GM13977 (cell line): ENCODE measurements at regions not wholly inside any gene's neighbourhood (a gene's known extent, or its start where the extent isn't known, plus 50 kb on each side); places are given as distances from the start of the nearest gene placed in this dataset.

Experiments used
- DNase-seq: peaks from one replicate; pipeline ENCODE4 v3.0.0; 2012; ENCODE audit warnings: low spot score
- in situ Hi-C: fragments of 300-500 bp; cut with MboI; formaldehyde crosslinking; loops from one replicate; pipeline ENCODE4 v1.12.0; 2022; ENCODE audit warnings: low sequenced_read_pairs, low pct_unique_long_range_greater_than_20kb, mixed read lengths, inconsistent platforms; ENCODE audit not compliant: unreplicated experiment
- TF ChIP-seq, protein P1 (sequence below): IDR thresholded peaks from 2 replicates; pipeline ENCODE4 v1.5.1; 2012; ENCODE audit warnings: mild to moderate bottlenecking, control low read depth; ENCODE audit not compliant: insufficient read depth; ENCODE audit errors: extremely low read depth, missing control alignments

DNA sequence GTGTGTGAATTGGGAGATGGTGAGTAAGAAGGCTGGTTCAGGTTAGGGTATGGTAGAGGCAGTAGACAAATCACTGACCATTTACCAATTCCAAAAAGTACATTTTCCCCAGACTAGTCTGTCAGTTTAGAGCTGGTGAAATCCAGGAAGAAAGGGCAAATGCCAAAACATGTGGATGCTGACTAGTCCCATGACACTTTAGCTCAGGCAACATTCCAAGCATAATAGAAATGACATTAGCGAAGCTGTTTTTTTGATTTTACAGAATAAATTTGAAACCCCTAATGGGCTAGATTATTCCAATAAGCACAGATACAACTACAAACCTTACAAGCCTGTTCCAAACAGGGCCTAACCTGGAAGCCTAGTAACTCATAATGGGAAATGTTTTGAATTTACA is 884.2 kb downstream of the FLRT2 start:
- in situ Hi-C loops = no loop called here
- TF ChIP-seq, protein P1, sequence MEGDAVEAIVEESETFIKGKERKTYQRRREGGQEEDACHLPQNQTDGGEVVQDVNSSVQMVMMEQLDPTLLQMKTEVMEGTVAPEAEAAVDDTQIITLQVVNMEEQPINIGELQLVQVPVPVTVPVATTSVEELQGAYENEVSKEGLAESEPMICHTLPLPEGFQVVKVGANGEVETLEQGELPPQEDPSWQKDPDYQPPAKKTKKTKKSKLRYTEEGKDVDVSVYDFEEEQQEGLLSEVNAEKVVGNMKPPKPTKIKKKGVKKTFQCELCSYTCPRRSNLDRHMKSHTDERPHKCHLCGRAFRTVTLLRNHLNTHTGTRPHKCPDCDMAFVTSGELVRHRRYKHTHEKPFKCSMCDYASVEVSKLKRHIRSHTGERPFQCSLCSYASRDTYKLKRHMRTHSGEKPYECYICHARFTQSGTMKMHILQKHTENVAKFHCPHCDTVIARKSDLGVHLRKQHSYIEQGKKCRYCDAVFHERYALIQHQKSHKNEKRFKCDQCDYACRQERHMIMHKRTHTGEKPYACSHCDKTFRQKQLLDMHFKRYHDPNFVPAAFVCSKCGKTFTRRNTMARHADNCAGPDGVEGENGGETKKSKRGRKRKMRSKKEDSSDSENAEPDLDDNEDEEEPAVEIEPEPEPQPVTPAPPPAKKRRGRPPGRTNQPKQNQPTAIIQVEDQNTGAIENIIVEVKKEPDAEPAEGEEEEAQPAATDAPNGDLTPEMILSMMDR = no peak
- no peak for DNase-seq

DNA sequence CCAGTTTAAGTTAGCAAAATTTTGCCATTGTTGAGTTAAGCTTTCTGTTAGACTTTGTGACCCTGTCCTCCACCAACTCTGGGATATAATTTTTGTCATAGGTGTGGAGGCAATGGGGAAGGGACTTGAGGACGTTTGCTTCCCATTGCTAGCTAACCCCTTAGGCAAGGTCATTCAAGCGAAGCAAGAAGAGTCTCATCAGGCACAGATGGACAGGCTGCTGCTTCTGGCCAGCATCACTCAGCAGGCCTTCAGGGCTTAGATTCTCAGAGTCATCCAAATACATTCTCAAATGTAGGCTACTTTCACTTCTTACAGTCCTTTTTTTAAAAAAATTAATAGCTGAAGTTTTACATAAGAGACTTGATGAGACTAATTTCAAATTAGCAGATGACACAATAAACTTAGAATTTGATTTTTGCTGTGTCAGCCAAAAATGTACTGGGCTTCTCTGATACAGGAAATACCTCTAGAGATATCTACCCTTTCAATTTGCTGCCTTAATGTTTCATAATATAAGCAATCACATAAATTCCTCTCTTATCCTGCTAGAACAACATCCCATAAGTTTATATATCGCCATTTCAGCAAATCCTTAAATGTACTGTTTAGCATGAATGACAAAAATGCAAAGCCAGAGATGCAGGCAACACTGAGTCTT is 875.2 kb downstream of the FLRT2 start:
- in situ Hi-C loops = no loop called here
- DNase-seq = no peak
- TF ChIP-seq, protein P1 = no peak

DNA sequence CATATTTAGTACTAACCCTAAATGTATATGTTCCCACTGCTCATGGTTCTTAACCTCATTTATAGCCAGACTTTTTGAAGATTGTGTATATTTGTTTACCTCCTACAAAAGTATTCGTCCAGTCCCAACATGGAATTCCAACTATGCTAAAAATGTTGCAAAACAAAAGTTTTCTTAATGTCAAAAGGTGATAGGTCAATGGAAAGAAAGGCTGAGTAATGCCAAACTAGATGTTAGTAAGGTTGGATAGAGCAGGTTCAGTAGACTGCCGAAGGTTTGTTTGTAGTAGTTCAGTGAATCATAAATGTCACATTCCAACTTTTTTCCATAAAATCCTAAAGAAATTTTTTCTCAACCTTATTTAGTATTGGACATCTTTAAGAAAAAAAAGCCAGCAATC is 874.5 kb downstream of the FLRT2 start:
- TF ChIP-seq, protein P1 = no peak
- DNase-seq = no peak
- in situ Hi-C loops = no loop called here

DNA sequence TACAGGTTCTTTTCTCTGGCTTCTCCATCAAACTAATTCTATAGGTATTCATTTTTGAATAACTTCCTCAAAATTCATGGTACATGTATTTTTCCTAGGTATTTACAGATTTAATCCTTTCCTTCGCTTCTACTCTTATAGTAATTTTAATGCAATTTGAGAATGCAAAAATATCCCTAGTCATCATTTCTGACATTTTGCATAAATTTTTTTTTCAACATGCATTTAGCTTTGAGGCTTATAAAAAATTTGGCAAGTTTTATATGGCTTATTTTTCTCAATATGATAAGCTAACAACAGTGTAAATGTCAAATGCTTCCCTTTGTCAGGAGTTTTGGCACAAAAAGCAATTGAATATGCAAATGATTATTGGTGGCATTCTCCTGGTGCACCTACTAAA is 872.6 kb downstream of the FLRT2 start:
- no peak for DNase-seq
- TF ChIP-seq, protein P1 = no peak
- in situ Hi-C loops = no loop called here

DNA sequence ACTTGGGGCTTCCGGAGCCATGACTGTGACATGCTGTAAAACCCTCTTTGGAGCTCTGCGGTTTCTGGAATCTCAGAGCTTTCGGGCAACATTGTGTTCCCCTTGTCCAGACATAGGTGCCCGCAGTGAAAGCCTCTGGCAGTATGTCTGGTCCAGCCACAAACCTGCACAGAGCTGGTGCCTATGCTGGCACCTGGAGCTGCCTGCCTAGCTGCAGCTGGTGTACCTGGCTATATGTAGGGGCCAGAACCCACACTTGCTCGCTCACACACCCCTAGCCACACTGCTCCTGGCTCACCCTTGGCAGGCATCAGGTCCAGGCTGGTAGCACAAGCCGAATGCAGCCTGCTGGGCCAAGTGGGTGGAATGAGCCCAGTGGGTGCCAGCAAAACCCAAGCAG is 861.1 kb downstream of the FLRT2 start:
- in situ Hi-C loops = no loop called here

DNA sequence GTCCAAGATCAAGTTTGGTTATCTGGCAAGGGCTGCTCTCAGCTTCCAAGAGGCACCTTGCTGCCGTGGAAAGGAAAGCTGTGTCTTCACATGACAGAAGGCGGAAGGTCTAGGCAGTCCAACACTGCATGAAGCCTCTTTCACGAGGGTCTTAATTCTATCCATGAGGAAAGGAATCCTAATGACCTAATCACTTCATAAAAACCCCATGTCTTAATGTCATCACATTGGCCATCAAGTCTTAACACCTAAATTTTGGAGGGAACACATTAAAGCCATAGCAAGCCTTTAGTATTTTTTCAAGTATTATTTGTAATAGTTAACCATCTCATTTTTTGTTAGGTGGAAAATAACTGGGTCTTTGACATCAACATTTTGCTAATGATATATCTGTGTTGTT is 858.3 kb downstream of the FLRT2 start:
- no peak for DNase-seq
- in situ Hi-C loops = no loop called here
- TF ChIP-seq, protein P1 = no peak

More for the DNA sequence above, 861.1 kb downstream of the FLRT2 start:
- TF ChIP-seq, protein P1 = no peak
- no peak for DNase-seq

DNA sequence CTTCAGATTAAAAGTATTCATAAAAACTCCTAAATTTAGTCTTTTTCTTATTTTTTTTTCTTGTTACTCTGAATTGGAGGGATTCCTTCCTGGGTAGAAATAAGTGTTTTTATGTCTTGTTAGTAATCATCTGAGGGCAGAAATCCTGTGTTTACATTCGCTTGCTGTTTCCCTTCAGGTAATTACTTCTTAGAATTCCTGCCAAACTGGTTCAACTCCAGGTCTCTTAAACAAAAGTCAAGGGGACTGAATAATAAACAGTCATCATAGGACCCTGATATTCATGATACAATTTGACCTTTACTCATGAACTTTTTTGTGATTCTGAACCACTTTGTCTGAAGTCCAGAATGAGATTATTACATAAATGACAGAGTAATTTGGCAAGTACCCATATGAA is 843.9 kb downstream of the FLRT2 start:
- TF ChIP-seq, protein P1 = no peak
- DNase-seq = no peak
- in situ Hi-C loops = no loop called here
